Endothelial cell of umbilical vein (primary cell): ENCODE measurements at regions not wholly inside any gene's neighbourhood (a gene's known extent, or its start where the extent isn't known, plus 50 kb on each side); places are given as distances from the start of the nearest gene placed in this dataset.
A peak's percentile ranks its signal among the peaks of the same experiment; 100 is the strongest.

Experiments
- BruUV-seq: library from RNA; stranded (reverse); fragments of 400-500 nt; replicated peaks from 2 replicates; lab custom pipeline; 2021; lab: Mats Ljungman, UMichigan
- CTCF ChIA-PET: fragments of 300-600, 350-600 bp; sonication (Branson Sonifier 250); formaldehyde crosslinking; loops from one replicate; lab custom pipeline; 2021; ENCODE audit warnings: antibody characterized with exemption, inconsistent platforms; lab: Charles Lee
- POLR2A ChIA-PET: fragments of 300-600, 350-600 bp; sonication (Branson Sonifier 250); formaldehyde crosslinking; loops from one replicate; lab custom pipeline; 2021; ENCODE audit warnings: antibody characterized with exemption, inconsistent platforms; lab: Charles Lee
- DNase-seq: peaks from one replicate; pipeline ENCODE4 v3.0.0-alpha.2; 2011; ENCODE audit warnings: low read depth, low spot score
- FAIRE-seq: peaks from 2 replicates; lab custom pipeline; 2011; peaks lifted over from hg19 to GRCh38; lab: Jason Lieb, UNC
- H2AFZ ChIP-seq: 2 replicates; pipeline ENCODE4 v1.6.0; 2012; ENCODE audit warnings: low read depth, low read length, control low read depth, inconsistent platforms
- H3K27ac ChIP-seq: 2 replicates; pipeline ENCODE4 v1.5.1; 2011; ENCODE audit warnings: low read depth, mild to moderate bottlenecking, control low read depth, low read length, moderate library complexity; ENCODE audit not compliant: insufficient read depth
- H3K27me3 ChIP-seq, 2 experiments: 2 replicates each; pipeline versions ENCODE4 v1.6.0 to v1.6.1; 2011; ENCODE audit warnings: low read length in 2 of 2, mixed read lengths in 1 of 2; ENCODE audit not compliant: control insufficient read depth in 2 of 2, insufficient read depth in 2 of 2
- H3K36me3 ChIP-seq, 2 experiments: 2 replicates in 1 of 2; 3 replicates in 1 of 2; pipeline ENCODE4 v1.5.1; 2011; ENCODE audit warnings: low read length in 2 of 2, mild to moderate bottlenecking in 1 of 2, moderate library complexity in 1 of 2; ENCODE audit not compliant: control insufficient read depth in 2 of 2, insufficient read depth in 2 of 2; ENCODE audit errors: extremely low read depth in 1 of 2
- H3K4me1 ChIP-seq: 3 replicates; pipeline ENCODE4 v1.5.1; 2011; ENCODE audit warnings: mild to moderate bottlenecking, low read length; ENCODE audit not compliant: control insufficient read depth, insufficient read depth; ENCODE audit errors: extremely low read depth
- H3K4me2 ChIP-seq: 2 replicates; pipeline ENCODE4 v1.6.1; 2011; ENCODE audit warnings: low read length, control low read depth, mixed read lengths; ENCODE audit not compliant: insufficient read depth
- H3K4me3 ChIP-seq, 3 experiments: fragments of 200-600 bp in 1 of 3; sonication (generic), shearing (Covaris generic) in 1 of 3; replicated peaks in 1 of 3; 2 replicates each; pipeline ENCODE4 v1.5.1; 2011 to 2016; ENCODE audit warnings: control low read depth in 3 of 3, low read length in 3 of 3, mild to moderate bottlenecking in 2 of 3, inconsistent platforms in 1 of 3, low read depth in 1 of 3, moderate library complexity in 1 of 3; ENCODE audit not compliant: insufficient read depth in 1 of 3
- H3K79me2 ChIP-seq: 2 replicates; pipeline ENCODE4 v1.6.0; 2012; ENCODE audit warnings: low read length, inconsistent platforms; ENCODE audit not compliant: control insufficient read depth, insufficient read depth
- H3K9ac ChIP-seq: replicated peaks from 2 replicates; pipeline ENCODE3; 2011; ENCODE audit warnings: low read length, control low read depth; ENCODE audit not compliant: insufficient read depth; ENCODE audit errors: extremely low read depth
- H3K9me1 ChIP-seq: replicated peaks from 3 replicates; pipeline ENCODE4 v1.6.0; 2011; ENCODE audit warnings: mild to moderate bottlenecking, low read length; ENCODE audit not compliant: control insufficient read depth, insufficient read depth; ENCODE audit errors: extremely low read depth
- H3K9me3 ChIP-seq: replicated peaks from 2 replicates; pipeline ENCODE4 v1.5.1; 2012; ENCODE audit warnings: low read length, inconsistent platforms; ENCODE audit not compliant: control insufficient read depth, insufficient read depth
- H4K20me1 ChIP-seq: replicated peaks from 2 replicates; pipeline ENCODE3; 2011; ENCODE audit warnings: mild to moderate bottlenecking, low read length; ENCODE audit not compliant: control insufficient read depth, insufficient read depth; ENCODE audit errors: extremely low read depth
- CTCF ChIP-seq, 2 donors: IDR thresholded peaks; 1 replicate in 1 of 2; 2 replicates in 1 of 2; pipeline ENCODE4 v1.5.1; 2011; ENCODE audit warnings: low read length in 2 of 2, mild to moderate bottlenecking in 2 of 2, moderate library complexity in 2 of 2, control low read depth in 1 of 2, inconsistent platforms in 1 of 2, low read depth in 1 of 2; ENCODE audit not compliant: insufficient read depth in 1 of 2; ENCODE audit errors: extremely low read depth in 1 of 2
- EZH2 ChIP-seq: IDR thresholded peaks from 2 replicates; pipeline ENCODE4 v1.6.1; 2012; ENCODE audit warnings: borderline replicate concordance, low read depth, mild to moderate bottlenecking, moderate library complexity, low read length, inconsistent platforms; ENCODE audit not compliant: severe bottlenecking
- FOS ChIP-seq: IDR thresholded peaks from 2 replicates; pipeline ENCODE4 v1.6.1; 2011; ENCODE audit warnings: mild to moderate bottlenecking, low read length, moderate library complexity, borderline replicate concordance; ENCODE audit not compliant: insufficient read depth
- GATA2 ChIP-seq: IDR thresholded peaks from 2 replicates; pipeline ENCODE4 v1.7.0; 2011; ENCODE audit warnings: low read depth, mild to moderate bottlenecking, moderate library complexity, mixed read lengths, low read length; ENCODE audit not compliant: insufficient read length, insufficient read depth
- MAX ChIP-seq: IDR thresholded peaks from 2 replicates; pipeline ENCODE4 v1.6.1; 2011; ENCODE audit not compliant: insufficient read depth, insufficient read length
- MYC ChIP-seq: IDR thresholded peaks from one replicate; pipeline ENCODE4 v1.6.1; 2011; ENCODE audit warnings: mild to moderate bottlenecking, low read depth, low read length
- POLR2A ChIP-seq: IDR thresholded peaks from 2 replicates; pipeline ENCODE4 v1.6.1; 2012; ENCODE audit warnings: low read depth, mild to moderate bottlenecking, control low read depth, low read length
- dilution Hi-C: fragments of 300-500 bp; cut with MboI; formaldehyde crosslinking; loops from one replicate; pipeline ENCODE4 v1.15.0; 2019; ENCODE audit warnings: low sequenced_read_pairs; ENCODE audit not compliant: extremely low pct_ligation_motif_present
- intact Hi-C: fragments of 100-400 bp; cut with micrococcal nuclease; formaldehyde crosslinking; loops from one replicate; pipeline ENCODE4 v1.10.0; 2022

- Histone ChIP-seq H3K79me2 (no peaks in the 10 kb centered on the region), H3K4me3 (peak overlapping the region; percentile 23 to 53 (median 51)), H3K36me3 (no peaks in the 10 kb centered on the region), H3K9ac (no peak overlapping the region), H3K27ac (no peak overlapping the region), H3K9me1 (no peaks in the 10 kb centered on the region), H3K4me2 (peak overlapping the region; percentile 97), H4K20me1 (no peaks in the 10 kb centered on the region), H3K4me1 (peaks cover 17% of the 10 kb centered on the region), H3K27me3 (peaks cover 23 to 25% of the 10 kb centered on the region in 2 experiments), H3K9me3 (no peaks in the 10 kb centered on the region), H2AFZ (peak overlapping the region; percentile 93)
- BruUV-seq: no TSS peak
- dilution Hi-C loops: no loop called here
- peak; percentile 83 for FAIRE-seq
- intact Hi-C loops: loop anchor here (2.0 to 10.0 kb wide), 3 partner anchors 365 to 648 kb away; no protein-coding TSS in a partner anchor
- POLR2A ChIA-PET: no interaction called here
- peak; percentile 54 for DNase-seq
- TF ChIP-seq EZH2: no peak
- TF ChIP-seq MYC: no peak
- TF ChIP-seq POLR2A: no peak
- TF ChIP-seq FOS: no peak
- no peak for TF ChIP-seq MAX
- TF ChIP-seq CTCF (IDR thresholded peaks at IDR 0.05; ENCODE audit: extremely low read depth in 1 of 2, insufficient read depth in 1 of 2, low read depth in 1 of 2, low read length in 2 of 2): peak; percentile 71 to 74
- TF ChIP-seq GATA2: no peak
- CTCF ChIA-PET: interaction anchor here (0.8 to 1.7 kb wide), 6 partner anchors 10 to 1790 kb away, joined by 3 to 5 read pairs (median 3); no protein-coding TSS in a partner anchor
These were observed 731.1 kb downstream of the ZWINT start for GRCh38 chr10:55629793-55630490.
